ENCODE measurements at regions not wholly inside any gene's neighbourhood (a gene's known extent, or its start where the extent isn't known, plus 50 kb on each side); places are given as distances from the start of the nearest gene placed in this dataset.

DNA sequence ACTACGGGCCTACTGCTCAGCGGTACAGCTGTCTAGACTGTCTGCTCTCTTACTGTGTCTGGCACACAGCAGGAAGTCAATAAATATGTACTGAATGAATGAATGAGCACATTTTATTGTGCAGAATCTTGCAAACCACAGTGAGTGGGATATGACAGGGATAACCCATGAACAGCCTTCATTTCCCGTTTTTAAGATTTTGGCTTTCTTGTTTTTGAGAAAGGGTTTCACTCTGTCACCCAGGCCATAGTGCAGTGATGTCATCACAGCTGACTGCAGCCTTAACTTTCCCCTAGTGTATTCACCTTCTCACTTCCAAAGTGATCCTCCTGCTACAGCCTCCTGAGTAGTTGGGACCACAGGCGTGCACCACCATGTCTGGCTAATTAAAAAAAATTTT is 203.1 kb downstream of the AEBP2 start:
- TF ChIP-seq POU2F2 (IDR thresholded peaks at IDR 0.05; ENCODE audit: low read depth, low read length) (no peak), POLR2AphosphoS5 (IDR thresholded peaks at IDR 0.05; ENCODE audit: low read depth, low read length) (no peak), PAX5 (IDR thresholded peaks at IDR 0.05; ENCODE audit: insufficient read depth, low read length, severe bottlenecking) (no peak), SPI1 (IDR thresholded peaks at IDR 0.05; ENCODE audit: low read depth, low read length) (no peak), TAF1 (IDR thresholded peaks at IDR 0.05; ENCODE audit: low read depth, low read length) (no peak), POLR2A (IDR thresholded peaks at IDR 0.05; ENCODE audit: low read depth, low read length) (no peak)
- no peak for DNase-seq (ENCODE audit: insufficient read length, low spot score)
- FAIRE-seq, result no peak

DNA sequence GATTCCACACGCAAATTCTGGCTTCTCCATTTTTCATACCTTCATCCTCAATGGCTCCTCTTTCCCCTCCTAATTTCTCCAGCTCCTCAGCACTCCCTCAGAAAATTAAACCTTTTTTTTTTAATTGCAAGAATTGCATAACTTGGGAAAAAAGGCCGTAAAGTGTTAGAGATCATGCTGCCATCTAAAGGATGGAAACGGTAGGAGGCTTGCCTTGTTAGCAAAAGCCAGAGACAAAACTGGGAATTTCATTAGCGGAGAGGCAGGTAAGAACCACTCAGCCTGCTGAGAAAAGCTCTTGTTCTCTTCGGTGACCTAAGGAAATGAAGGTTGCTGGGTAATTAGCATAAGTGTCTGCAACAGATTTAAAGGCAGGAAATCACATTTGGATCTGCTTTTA is 204.3 kb downstream of the AEBP2 start:
- TF ChIP-seq POLR2A (IDR thresholded peaks at IDR 0.05; ENCODE audit: low read depth, low read length) (no peak), TAF1 (IDR thresholded peaks at IDR 0.05; ENCODE audit: low read depth, low read length) (no peak), POU2F2 (IDR thresholded peaks at IDR 0.05; ENCODE audit: low read depth, low read length) (no peak), POLR2AphosphoS5 (IDR thresholded peaks at IDR 0.05; ENCODE audit: low read depth, low read length) (no peak), SPI1 (IDR thresholded peaks at IDR 0.05; ENCODE audit: low read depth, low read length) (no peak), PAX5 (IDR thresholded peaks at IDR 0.05; ENCODE audit: insufficient read depth, low read length, severe bottlenecking) (no peak)
- DNase-seq (ENCODE audit: insufficient read length, low spot score), result no peak
- FAIRE-seq, result no peak

DNA sequence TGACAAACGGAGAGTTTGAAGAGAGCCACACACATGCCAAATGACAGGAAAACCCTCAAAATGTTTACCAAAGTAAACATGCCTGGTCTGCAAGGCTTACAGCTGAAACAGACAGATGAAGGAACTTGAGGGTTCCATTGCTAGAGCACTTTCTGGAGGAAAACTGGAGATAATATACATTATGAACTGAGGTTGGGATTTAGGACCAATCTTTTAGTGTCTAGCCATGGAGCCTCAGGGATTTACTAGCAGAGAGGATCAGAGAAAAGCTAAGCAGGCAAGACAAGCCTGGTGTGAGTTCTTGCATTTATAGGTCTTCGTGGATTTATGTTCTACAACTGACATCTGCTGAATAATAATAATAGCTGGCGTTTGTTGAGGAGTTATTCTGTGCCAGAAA is 205.3 kb downstream of the AEBP2 start:
- no peak for TF ChIP-seq POU2F2 (IDR thresholded peaks at IDR 0.05; ENCODE audit: low read depth, low read length)
- TF ChIP-seq SPI1 (IDR thresholded peaks at IDR 0.05; ENCODE audit: low read depth, low read length), result no peak
- TF ChIP-seq TAF1 (IDR thresholded peaks at IDR 0.05; ENCODE audit: low read depth, low read length), result no peak
- TF ChIP-seq POLR2A (IDR thresholded peaks at IDR 0.05; ENCODE audit: low read depth, low read length), result no peak
- no peak for TF ChIP-seq POLR2AphosphoS5 (IDR thresholded peaks at IDR 0.05; ENCODE audit: low read depth, low read length)
- no peak for TF ChIP-seq PAX5 (IDR thresholded peaks at IDR 0.05; ENCODE audit: insufficient read depth, low read length, severe bottlenecking)
- FAIRE-seq, result no peak

DNA sequence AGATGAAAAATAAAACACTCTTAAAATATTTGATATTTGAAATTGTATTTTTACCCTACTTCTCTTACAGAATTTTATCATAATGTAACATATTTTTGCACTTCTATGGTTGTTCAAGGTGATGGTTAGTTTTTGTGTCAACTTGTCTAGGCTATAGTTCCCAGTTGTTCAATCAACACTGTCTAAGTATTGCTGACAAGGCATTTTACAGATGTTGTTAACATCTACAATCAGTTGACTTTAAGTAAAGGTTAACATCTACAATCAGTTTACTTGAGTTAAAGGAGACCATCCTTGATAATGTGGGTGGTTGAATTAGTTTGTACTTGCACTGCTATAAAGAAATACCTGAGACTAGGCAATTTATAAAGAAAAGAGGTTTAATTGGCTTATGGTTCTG is 206.5 kb downstream of the AEBP2 start:
- TF ChIP-seq POU2F2 (IDR thresholded peaks at IDR 0.05; ENCODE audit: low read depth, low read length), result no peak
- no peak for TF ChIP-seq TAF1 (IDR thresholded peaks at IDR 0.05; ENCODE audit: low read depth, low read length)
- TF ChIP-seq POLR2AphosphoS5 (IDR thresholded peaks at IDR 0.05; ENCODE audit: low read depth, low read length), result no peak
- TF ChIP-seq POLR2A (IDR thresholded peaks at IDR 0.05; ENCODE audit: low read depth, low read length), result no peak
- TF ChIP-seq SPI1 (IDR thresholded peaks at IDR 0.05; ENCODE audit: low read depth, low read length), result no peak
- TF ChIP-seq PAX5 (IDR thresholded peaks at IDR 0.05; ENCODE audit: insufficient read depth, low read length, severe bottlenecking), result no peak
- DNase-seq (ENCODE audit: insufficient read length, low spot score) (no peak), FAIRE-seq (no peak)

More for the DNA sequence above, 205.3 kb downstream of the AEBP2 start:
- DNase-seq (ENCODE audit: insufficient read length, low spot score), result no peak

DNA sequence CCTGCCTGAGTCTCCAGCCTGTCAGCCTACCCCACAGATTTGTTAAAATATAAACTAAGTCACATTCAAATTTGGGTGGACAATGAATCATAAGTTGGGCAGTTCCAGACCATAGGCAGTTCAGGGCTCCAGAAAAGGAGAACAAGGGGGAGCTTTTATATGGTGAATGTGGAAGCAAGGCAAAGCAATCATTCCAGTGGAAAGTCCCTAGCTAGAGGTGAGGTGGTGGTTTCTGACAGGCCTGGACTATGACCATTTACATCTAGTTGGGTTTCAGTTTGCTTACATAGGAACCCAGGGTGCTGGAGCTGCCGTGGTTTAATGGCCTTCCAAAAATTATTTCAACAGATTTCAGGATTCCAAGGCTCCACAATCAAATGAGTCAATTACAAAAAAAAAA is 207.3 kb downstream of the AEBP2 start:
- TF ChIP-seq SPI1 (IDR thresholded peaks at IDR 0.05; ENCODE audit: low read depth, low read length), result no peak
- no peak for FAIRE-seq
- no peak for DNase-seq (ENCODE audit: insufficient read length, low spot score)

DNA sequence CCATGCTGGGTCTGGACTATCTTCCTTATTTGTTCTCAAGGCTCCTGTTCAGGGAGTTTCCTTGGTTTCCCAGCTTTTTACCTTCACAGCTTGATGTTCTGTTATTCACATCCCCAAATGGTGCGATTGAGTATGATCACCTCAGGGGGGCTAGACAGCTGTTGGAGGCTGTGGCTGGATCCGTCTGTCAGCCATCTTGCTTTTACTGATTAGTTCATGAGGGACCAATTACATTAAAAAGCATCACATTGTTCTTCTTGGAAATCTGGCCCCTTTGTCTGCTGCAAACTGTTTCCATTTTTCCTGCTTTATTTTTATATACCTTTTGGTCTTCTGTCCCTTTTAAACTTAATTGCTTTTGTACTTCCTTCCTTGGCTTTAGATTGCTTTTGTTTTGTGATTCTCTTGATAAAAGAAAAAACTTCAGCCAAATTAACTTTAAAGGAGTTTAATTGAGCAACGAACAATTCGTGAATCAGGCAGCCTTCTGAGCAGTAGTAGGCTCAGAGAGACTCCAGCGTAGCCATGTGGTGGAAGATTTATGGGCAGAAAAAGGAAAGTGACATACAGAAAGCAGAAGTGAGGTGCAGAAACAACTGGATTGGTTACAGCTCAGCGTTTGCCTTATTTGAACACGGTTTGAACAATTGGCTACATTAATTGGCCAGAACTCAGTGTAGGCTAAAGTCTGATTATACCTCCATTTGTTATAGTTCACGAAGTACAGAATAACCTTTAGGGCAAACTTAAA is 208.7 kb downstream of the AEBP2 start:
- no peak for DNase-seq (ENCODE audit: insufficient read length, low spot score)
- TF ChIP-seq TAF1 (IDR thresholded peaks at IDR 0.05; ENCODE audit: low read depth, low read length) (no peak), SPI1 (IDR thresholded peaks at IDR 0.05; ENCODE audit: low read depth, low read length) (peak; percentile 75)
- no peak for FAIRE-seq

DNA sequence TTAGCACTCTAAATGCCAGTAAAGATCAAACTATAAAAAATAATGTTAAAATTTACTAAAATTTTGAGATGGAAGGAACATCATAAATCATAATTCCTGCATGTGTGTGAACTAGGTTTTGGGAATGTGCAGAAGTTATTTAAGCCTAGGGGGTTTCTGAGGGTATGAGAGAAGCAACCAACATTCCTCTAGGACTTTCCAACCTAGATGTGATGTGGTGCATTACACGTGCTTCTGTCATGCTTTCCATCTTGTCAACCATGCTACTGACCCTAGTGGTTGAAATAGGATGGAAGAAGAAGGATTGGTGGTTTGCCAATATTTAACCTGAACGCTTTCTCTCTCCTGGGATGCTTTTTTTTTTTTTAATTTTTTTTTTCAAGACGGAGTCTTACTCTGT is 209.3 kb downstream of the AEBP2 start:
- DNase-seq (ENCODE audit: insufficient read length, low spot score) (no peak), FAIRE-seq (no peak)
- TF ChIP-seq SPI1 (IDR thresholded peaks at IDR 0.05; ENCODE audit: low read depth, low read length), result no peak
- TF ChIP-seq POLR2A (IDR thresholded peaks at IDR 0.05; ENCODE audit: low read depth, low read length), result no peak
- no peak for TF ChIP-seq TAF1 (IDR thresholded peaks at IDR 0.05; ENCODE audit: low read depth, low read length)
- TF ChIP-seq POU2F2 (IDR thresholded peaks at IDR 0.05; ENCODE audit: low read depth, low read length), result no peak
- no peak for TF ChIP-seq PAX5 (IDR thresholded peaks at IDR 0.05; ENCODE audit: insufficient read depth, low read length, severe bottlenecking)
- TF ChIP-seq POLR2AphosphoS5 (IDR thresholded peaks at IDR 0.05; ENCODE audit: low read depth, low read length), result no peak

DNA sequence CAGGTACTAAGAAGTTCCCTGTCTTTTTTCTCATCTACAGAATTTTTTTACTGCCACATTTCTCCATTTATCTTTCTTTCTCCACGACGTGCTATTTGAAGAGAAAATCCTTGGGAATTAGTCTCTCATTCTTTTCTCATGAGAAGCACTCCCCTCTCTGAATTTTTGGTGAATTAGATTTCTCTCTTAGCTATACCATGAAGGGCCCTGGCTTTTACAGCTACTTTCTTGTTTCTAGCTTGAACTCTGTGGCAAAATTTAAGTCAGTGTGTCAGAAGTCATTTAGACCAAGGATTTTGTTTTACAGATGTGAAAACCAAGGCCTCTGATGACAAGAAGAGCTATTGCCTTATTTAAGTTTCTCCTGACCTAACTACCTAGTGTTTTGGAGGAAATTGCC is 213.1 kb downstream of the AEBP2 start:
- FAIRE-seq (no peak), DNase-seq (ENCODE audit: insufficient read length, low spot score) (no peak)
- TF ChIP-seq TAF1 (IDR thresholded peaks at IDR 0.05; ENCODE audit: low read depth, low read length), result no peak

DNA sequence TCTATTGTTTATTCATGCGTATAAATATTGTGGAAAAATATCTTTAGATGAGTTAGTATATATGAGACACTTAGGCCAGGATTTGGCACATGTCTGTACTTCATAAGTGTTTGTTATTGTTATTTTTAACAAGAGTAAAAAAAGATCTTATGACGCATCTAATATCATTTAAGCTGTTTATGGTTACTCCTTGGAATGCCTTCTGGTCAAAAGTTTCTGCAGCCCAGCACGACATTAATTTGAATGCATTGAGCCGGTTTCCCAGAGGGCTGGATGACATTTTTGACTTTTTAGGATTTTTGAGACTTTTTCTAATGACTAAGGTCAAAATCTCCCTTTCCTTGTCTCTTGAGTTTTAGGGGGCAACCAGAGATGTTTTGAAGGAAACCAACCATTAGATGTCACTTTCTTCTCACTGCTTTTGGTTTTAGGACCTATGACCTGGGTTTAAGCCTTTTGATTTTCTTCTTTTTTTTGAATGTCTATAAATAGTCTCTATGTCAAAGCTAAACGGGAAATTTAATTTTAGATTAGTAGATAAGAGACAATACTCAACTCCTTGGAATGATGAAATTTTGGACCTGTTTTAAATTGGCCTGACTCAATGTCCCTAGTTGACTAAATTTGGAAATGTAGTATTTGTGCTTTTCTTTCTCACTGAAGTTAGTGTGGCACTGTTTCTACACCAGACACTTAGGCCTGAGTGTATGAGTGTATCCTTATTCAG is 215.5 kb downstream of the AEBP2 start:
- no peak for TF ChIP-seq SPI1 (IDR thresholded peaks at IDR 0.05; ENCODE audit: low read depth, low read length)
- TF ChIP-seq POLR2AphosphoS5 (IDR thresholded peaks at IDR 0.05; ENCODE audit: low read depth, low read length), result no peak
- TF ChIP-seq TAF1 (IDR thresholded peaks at IDR 0.05; ENCODE audit: low read depth, low read length), result no peak
- no peak for TF ChIP-seq POLR2A (IDR thresholded peaks at IDR 0.05; ENCODE audit: low read depth, low read length)
- no peak for TF ChIP-seq PAX5 (IDR thresholded peaks at IDR 0.05; ENCODE audit: insufficient read depth, low read length, severe bottlenecking)
- no peak for TF ChIP-seq POU2F2 (IDR thresholded peaks at IDR 0.05; ENCODE audit: low read depth, low read length)
- DNase-seq (ENCODE audit: insufficient read length, low spot score) (no peak), FAIRE-seq (no peak)

DNA sequence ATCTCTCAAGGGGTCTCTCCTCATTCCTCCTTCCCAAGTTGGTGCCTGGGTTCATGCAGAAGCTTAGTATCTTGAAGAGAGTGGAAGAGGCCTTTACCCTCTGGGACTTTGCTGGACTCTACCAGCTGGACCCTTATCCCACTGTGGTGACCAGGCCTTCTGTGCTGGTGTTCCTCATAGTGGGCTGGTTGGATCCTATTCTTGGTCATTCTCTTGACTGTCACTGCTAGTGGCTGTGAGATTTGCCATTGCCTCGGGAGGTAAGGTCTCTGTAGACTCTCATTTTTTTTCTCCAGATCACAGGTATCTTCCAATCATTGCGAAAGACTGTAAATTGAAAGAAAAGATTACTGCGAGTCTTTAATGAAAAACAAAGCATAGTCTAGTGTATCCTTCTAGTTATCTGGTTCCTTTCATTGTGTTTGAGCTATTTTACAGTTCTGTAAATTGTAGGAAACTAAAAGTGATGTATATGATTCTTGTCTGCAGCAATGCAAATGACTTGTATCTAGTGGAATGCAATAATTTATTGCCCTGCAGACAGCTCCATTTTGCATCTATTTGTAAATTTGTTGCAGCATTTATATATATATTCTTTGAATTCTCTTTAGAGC is 217.9 kb downstream of the AEBP2 start:
- FAIRE-seq, result no peak
- no peak for TF ChIP-seq PAX5 (IDR thresholded peaks at IDR 0.05; ENCODE audit: insufficient read depth, low read length, severe bottlenecking)
- no peak for TF ChIP-seq POLR2AphosphoS5 (IDR thresholded peaks at IDR 0.05; ENCODE audit: low read depth, low read length)
- no peak for TF ChIP-seq TAF1 (IDR thresholded peaks at IDR 0.05; ENCODE audit: low read depth, low read length)
- no peak for TF ChIP-seq POU2F2 (IDR thresholded peaks at IDR 0.05; ENCODE audit: low read depth, low read length)
- TF ChIP-seq POLR2A (IDR thresholded peaks at IDR 0.05; ENCODE audit: low read depth, low read length), result no peak
- no peak for TF ChIP-seq SPI1 (IDR thresholded peaks at IDR 0.05; ENCODE audit: low read depth, low read length)
- DNase-seq (ENCODE audit: insufficient read length, low spot score), result no peak

Measured in GM12891 (cell line).